AG08395 (cell line): ENCODE measurements at regions not wholly inside any gene's neighbourhood (a gene's known extent, or its start where the extent isn't known, plus 50 kb on each side); places are given as distances from the start of the nearest gene placed in this dataset.

Experiments
- DNase-seq: peaks from one replicate; pipeline ENCODE4 v3.0.0; 2012; ENCODE audit warnings: mixed read lengths, low spot score

DNA sequence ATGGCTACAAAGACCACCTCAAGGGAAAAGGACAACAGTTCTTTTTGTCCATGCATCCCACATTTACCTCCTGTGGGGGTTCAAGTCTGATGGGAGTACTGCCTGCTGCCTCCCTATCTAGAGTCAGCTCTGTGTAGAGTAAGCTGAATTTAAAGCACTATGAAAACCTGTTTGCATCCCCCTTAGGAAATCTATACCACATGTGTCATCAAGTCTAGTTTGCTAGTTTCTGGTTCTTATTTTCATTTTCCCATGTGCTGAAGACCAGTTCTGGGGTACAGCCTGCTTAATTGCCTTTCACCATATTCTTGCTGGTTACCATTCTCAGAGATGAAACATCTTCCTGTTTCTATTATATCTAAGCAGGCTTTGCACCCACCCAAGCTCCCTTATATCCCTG, 470.3 kb downstream of the MBD2 start:
- no peak for DNase-seq

DNA sequence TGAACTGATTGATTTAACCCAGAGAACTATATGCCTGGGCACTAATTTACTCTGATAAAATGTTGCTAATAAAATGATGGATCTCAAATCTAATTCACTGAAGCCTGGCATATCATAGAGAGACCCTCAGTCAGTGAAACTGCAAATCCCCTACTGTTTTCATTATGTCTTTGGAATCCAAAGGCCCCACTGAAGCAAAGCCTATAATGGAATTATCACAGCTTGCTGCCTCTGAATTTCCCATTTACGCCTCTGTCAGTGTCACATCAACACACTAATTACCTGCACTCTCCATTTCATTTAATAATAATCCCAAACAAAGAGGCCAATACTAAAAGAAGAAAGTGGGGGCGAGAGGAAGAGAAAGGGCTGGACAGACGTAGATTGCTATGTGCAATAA, 470.9 kb downstream of the MBD2 start:
- DNase-seq, result no peak

DNA sequence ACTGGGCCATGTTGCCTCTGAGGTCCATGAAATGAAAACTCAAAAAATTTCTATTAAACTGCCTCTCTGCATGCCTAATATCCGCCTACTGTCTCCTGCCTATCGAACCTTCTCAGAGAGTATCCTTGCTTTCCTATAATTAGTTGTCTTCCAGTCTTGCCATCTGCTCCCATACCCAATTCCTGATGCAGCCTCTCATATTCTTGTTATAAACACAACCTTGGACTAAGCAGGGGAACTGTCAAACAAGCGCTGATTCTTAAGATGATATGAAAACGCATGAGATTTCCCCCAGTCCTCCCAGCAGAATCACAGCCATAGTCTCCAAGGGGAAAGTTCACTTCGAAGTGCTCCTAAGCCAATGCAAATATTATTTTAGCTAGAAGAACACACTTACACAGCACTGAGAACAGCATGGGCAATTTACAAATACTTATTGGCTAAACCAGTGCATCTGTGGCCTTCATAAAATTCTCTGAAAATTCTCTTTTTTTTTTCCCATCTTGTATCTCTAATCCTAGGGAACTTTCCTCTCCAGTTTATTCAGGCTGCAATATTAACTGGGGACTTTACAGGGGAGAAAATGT, 471.6 kb downstream of the MBD2 start:
- DNase-seq, result no peak

DNA sequence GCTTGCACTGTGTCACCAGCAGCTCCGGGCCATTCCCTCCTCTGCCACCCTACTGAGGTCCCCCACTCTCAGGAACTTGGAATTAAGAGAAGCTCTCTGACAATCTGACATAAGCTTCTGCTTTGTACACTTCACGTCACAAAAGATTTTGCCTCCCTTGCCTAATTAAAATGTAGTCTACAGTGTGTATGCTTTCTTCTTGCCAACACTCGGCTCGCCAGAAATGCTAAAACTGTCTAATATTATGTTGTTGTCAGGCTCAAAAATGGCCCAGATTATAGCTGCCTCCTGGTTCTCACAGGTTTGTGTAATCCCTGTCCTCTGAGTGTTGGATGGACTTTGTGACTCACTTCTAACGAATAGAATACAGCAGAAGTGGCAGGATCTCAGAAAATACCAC, 474.7 kb downstream of the MBD2 start:
- DNase-seq, result no peak

DNA sequence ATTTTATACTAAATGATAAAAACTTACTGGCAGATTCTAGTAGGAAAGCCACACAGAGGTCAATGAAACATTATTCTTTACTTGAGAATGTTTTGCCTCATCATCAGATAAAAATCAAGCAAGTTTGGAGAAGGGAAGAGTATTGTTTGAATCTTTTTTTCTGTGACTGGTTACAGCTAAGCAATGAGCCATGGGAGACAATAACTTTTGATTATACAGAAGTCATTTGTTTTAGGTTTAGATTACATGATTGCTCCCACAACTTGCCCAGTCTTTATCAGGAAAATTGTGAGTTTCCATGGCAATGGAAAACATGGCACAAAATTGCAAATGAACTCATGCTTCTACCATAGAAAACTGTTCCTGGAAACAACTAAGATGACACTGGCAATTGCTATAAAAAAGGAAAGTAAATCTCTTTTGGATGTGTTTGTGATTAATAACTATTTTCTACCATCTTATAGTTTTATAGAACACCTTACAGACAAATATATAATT, 476.8 kb downstream of the MBD2 start:
- DNase-seq, result no peak

DNA sequence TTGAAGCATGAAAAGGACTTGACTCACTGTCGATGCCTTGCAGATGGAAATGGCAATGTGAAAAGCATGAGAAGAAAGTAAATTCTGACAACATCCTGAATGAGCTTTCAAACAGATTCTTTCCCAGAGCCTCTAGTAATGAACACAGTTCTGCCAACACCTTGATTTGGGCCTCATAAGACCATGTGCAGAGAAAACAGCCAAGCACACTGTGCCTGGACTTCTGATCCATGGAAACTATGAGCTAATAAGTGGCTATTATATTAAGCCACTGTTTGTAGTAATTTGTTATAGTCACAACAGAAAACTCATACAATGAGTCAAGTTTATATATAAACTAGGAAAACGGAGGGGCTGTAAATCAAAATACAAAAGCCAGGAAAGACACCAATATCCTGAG, 477.3 kb downstream of the MBD2 start:
- DNase-seq, result no peak

DNA sequence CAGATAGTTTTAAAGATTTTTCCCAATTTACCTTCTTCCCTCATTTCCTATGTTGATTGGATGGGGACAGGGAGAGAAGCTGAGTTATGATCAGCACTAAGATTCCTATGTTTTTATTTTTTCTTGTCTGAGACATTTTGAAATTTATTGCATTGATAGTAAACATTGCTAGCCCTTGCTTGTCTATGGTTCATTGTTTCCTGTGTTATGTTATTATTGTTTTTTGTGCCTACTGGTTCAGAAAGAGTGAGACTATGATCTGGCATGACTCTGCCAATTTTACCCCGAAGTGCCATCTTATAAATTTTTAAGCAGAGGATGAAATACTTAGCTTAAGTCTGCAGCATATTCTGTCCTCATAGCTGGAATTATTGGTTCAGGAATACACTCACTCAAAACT, 478.5 kb downstream of the MBD2 start:
- DNase-seq, result no peak

DNA sequence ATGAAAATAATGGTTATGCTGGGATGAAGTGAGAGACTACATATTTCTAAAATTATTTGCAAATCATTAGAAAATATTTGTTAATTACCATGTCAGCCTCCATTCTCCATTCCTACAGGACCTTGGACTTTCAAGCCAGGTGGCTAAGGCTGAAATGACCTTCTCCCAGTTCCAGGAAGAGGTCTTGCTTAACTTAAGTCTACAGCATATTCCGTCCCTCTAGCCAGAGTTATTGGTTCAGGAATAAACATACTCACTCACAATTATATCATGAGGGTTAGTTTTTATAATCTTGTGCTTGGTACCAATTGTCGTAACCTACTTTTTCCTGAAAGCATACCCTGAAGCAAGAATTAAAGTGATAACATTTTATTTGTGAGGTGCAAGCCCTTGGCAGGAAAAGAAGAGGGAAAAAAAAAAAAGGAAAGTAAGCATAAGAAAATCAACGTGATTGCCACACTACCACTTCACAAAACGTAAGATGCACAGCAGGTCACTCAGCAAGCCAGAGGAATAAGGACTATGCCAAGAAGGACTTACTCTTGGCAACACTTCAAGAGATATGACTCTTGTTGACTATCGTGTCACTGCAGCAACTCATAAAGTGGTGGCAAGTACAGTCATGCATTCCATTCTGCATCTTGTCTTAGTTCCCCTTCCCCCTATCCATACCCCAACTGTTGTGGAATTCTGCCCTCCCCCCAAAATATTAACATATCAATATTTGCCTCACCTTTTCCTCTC, 479.1 kb downstream of the MBD2 start:
- peak; percentile 5 for DNase-seq

DNA sequence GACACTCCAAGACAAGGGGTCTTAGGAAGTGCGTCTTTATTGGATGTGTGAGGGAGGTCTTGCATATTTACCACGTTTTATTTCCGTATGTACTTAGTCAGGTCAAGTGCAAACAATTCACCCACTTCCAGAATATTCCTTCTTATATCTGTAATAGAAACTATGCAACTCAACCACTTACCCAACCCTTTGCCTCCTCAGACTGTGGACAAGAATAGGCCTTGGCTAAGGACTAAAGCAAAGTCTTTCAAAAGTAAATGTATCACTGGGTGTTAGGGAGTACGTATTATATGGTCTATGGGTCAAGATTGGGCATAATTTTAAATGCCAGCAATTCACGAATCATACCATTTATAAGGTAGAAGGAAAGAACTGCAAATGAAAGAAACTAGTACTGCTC, 484.8 kb downstream of the MBD2 start:
- no peak for DNase-seq

DNA sequence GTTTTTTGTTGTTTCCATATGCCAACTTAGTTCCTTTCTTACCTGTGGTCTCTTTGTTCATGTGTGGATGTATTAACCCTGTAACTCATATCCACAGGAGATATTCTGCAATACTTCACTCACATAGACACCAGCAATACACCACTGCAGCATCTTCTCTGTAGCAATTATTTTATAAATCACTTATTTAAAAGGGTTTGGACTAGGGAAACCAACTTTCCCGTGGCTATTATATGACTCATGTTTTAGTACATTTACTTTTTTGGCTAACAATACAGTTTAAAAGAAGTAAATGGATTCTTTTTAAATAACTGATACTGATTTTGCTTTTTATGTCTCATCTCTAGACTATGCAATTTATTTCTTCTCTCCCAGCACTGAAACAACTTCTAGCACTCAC, 488.9 kb downstream of the MBD2 start:
- no peak for DNase-seq

DNA sequence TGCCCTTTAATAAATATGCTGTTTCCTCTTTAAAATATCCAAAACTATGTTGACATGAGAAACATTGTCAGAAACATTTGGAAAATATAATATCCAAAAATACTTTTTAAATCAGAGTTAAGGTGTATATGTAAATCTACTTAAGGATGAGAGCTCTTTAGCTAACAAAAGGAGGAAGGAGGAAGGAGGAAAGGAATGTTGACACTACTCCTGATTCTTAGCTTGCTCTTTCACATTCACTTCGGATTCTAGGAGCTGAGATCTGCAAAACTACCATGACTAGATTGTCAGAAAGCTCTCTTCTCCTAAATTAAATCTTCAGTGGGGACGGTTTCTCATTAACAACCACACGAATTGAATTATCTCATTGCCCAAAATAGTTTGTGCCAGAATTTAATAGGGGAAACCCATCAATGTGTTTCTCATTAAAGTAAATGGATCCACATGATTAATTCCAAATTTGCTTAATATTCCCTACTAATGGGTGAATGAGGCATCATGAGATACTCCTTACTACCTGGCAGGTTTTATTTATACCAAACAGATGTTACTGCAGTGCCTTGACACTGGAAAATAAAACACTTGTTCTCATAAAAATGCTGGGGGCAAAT, 509.1 kb downstream of the MBD2 start:
- no peak for DNase-seq

DNA sequence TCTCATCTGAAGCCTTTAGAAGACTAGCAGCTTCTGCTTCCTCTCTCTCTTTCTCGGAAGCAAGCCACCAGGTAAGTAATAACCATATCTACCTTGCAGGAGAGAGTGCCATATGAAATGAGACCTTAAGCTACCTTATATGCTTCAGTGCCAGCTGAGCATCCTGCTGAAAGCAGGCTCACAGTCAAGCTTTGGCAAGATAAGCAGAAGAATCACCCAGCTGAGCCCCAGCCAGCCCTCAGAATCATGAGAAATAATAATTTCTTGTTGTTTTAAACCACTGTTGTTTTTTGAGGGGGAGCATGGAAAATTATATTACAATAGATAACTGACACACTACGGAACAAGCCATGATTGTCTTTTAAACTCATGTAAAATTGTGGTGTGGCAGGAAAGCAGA, 514.4 kb downstream of the MBD2 start:
- DNase-seq, result no peak

DNA sequence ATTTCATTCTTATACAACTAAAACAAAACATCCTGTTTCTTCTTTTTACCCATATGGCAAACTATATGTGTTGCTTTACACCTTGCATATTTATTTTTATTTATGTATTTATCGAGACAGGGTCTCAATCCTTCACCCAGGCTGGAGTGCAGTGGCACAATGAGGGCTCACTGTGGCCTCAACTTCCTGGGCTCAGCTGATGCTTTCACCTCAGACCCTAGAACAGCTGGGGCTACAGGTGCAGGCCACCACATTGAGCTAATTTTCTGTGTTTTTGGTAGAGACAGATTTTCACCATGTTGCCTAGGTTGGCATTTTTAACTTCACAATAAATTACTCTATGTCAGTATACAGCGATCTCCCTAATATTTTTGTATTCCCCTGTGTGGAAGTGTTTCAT, 522.0 kb downstream of the MBD2 start:
- no peak for DNase-seq

DNA sequence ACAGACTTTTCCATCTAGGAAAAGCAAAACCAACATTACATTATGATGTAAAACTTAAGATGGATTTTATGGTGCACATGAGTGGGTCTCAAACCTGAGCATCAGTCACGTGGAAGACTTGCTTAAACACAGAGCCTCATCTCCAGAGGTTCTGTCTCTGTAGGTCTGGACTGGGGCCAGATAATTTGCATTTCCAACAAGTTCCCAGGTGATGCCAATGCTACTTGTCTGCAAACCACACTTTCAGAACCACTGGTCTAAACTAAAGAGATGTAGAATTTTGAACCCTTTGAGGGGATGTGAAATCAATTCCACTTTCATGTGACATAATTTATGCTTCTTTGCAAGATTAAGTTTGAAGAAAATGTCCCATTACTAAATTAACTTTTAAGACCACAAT, 522.8 kb downstream of the MBD2 start:
- no peak for DNase-seq

DNA sequence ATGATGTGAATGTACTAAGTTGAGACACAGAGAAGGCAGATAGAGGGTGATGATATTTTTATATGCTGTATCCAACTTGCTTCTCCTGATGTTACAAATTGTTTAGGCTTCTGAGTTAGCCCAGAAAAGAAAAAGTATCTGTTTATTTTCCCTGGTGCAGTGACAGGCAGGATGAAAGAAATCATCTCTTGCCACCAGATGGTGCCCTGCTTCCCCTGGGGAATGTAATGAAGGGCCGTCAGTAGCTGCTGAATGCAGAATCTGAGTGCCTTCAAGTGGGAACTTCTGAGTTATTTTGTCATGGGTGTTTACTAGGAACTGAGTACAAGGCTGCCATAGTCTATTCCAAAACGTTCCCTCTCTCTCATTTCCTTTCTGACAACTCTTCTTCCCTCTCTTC, 525.6 kb downstream of the MBD2 start:
- DNase-seq, result peak; percentile 55

DNA sequence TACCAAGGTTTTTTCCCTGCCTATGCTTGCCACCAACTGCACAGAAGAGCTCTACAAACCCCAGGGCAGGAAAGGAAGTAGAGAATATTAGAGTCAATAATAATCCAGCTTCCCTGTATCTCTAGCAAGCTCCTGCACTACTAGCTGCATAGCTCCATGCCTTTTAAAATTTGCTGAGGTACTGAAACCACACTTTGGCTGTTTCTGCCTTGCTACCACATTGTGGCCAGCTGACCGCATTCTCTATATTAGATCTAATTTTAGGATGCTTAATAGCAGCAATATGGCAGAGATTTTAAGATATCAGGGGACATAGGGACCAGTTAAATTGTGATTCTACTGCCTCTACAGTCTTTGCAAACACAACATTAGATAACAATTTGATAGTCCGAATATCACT, 534.6 kb downstream of the MBD2 start:
- no peak for DNase-seq

DNA sequence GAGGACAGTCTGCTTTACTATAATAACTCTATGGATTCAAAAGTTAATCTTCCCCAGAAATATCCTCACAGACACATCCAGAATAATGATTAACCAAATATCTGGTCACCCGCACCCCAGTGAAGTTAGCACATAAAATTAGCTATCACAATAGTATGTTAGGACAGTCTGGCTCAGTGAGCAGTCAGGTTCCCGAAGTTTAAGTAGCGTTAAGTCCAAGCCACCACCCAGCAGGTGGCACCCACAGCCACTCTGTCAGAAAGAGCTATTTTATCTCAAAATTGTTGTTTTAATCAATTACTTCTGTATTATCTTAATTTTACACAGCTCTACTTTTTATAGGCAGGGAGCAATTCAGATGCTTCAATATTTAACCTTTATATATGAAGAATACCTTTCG, 537.5 kb downstream of the MBD2 start:
- no peak for DNase-seq

DNA sequence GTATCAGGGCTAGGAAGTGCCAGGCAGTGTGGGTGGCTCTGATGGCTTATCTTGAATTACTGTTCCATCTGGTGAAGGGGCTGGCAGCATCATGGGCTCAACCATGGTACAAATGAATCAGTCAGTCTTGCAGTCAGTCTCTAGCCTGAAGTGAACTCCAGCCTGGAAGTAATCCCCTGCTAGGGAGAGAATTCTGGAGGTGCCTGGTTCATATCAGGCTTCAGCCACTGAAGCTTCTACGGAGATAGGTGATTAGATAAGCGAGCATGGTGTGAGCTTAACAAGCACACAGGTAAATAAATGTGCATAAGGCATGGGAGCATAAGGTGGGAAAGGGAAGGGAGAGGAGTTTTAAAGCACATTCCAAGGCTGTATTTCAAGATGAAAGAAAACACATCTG, 541.7 kb downstream of the MBD2 start:
- DNase-seq, result no peak

DNA sequence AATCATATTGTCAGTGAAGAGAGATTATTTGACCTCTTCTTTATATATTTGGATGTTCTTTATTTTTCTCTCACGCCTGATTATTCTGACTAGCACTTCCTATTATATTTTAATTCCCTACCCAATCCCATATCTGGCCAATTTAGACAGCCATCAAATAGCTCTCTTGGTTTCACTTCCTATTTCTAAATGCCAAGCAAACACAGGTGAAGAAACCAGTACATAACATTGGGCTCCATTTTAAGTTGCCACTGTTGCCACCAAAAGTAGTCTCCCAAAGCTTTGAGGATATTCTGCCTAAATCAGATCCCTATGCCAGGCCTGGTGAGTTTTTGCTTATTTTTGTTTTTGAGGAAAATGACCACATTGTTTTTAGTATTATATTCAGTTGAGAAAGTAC, 547.0 kb downstream of the MBD2 start:
- DNase-seq, result no peak

DNA sequence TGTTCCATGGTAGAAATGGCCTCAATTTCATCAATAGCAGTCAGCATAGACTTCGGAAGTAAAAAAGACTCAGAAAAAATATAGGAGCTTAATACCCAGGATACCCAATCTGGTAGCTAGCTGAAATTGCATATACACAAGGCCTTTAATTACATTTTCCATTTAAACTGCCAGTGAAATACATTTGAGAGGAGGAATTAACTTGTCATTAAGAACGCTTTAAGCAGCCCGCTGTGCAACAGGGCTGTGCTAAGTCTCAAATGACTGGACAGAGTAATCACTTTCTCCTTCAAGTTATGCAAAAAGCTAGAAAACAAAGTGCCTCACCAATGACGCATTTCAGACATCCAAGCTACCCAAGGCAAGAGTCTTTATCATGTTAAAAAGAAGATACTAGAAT, 558.8 kb downstream of the MBD2 start:
- DNase-seq, result no peak

DNA sequence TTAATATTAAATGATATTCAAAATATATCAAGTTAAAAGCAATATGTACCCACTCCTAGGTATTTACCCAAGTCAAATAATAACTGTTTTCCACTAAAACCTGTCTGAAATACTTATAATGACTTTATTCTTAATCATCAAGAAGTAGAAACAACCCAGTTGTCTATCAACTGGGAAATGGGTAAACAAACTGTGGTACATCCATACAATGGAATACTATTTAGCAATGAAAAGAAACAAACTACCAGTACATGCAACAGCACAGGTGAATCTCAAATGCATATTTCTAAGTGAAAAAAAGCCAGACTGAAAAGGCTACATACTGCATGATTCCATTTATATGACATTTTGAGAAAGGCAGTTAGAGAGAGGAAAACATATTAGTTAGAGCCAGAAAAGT, 559.9 kb downstream of the MBD2 start:
- DNase-seq, result no peak

DNA sequence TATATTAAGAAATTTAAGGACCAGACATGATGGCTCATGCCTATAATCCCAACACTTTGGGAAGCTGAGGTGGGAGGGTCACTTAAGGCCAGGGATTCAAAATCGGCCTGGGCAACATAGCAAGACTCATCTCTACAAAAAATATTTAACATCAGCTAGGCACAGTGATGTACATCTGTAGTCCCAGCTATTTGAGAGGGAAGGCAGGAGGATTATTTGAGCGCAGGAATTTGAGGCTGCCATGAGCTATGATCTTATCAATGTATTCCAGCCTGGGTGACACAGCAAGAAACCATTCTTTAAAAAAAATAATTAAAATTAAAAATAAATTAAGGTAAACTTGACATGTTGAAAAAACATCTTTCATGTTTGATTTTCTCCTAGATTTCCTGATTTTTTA, 564.2 kb downstream of the MBD2 start:
- DNase-seq, result no peak

DNA sequence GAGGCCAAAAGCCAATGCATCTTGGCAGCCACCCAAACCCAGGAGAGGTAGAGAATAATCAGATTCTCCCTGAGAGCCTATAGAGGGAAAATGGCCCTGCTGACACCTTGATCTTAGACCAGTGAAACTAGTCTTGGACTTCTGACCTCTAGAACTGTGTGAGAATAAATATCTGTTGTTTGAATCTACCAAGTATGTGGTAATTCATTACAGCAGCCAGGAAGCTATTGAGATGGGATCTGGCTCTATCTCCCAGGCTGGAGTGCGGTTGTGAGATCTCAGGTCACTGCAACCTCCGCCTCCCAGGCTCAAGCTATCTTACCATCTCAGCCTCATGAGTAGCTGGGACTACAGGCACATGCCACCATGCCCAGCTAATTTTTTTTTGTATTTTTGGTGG, 567.2 kb downstream of the MBD2 start:
- no peak for DNase-seq

DNA sequence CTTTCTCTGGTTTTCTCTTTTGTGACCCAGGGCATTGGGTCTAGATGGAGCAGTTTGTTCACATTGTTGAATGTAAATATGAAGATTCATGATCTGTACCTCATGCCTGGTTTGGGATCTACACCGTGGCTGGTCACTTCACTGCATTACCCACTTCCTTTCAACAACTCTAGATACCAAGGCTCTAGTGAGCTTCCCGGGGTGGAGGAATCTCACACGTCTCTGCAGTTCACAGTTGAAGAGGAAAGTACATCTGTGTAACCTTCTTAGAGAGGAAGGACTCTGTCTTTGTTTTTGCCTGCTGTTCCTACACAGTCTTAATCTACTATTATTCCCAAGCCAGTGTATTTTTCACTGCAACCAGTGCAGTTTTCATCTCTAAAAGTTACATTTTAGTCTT, 574.8 kb downstream of the MBD2 start:
- DNase-seq, result no peak
